Forelimb muscle (tissue), 1 donor: ENCODE measurements at regions not wholly inside any gene's neighbourhood (a gene's known extent, or its start where the extent isn't known, plus 50 kb on each side); places are given as distances from the start of the nearest gene placed in this dataset.
"Not testable (repeated sequence)": the region's sequence is repeated elsewhere in the genome, so short reads cannot be mapped to it uniquely, and the experiment has no call there.

ENCODE experiments used
- DNase-seq: peaks from one replicate; pipeline ENCODE4 v3.0.0-alpha.2; 2013; ENCODE audit warnings: low read depth

DNA sequence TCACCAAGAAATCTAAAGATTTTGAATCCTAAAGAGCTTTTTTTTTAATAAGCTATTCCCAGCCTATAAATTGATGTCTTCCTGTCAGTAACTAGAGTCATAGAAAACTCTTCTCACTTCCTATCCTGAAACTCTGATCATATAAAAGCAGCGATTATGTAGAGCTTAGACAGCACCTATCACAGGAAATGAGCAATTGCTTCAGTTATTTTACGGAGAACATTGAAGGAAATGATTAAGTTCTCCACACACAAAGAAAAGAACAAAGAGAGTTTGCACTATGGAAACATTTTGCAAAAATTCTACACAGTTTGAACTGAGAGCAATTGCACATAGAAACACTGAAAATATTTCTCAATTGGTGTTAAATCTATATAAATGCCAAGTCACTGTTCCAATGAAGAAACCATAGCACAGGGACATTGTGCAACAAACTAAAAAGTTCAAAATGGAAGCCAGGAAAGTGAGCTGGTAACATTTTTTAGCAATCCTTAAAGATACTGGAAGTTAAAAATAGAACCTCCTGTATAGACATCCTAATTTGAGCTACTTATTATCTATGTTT lies 291.5 kb upstream of the ARHGEF26 start:
- DNase-seq = no peak

DNA sequence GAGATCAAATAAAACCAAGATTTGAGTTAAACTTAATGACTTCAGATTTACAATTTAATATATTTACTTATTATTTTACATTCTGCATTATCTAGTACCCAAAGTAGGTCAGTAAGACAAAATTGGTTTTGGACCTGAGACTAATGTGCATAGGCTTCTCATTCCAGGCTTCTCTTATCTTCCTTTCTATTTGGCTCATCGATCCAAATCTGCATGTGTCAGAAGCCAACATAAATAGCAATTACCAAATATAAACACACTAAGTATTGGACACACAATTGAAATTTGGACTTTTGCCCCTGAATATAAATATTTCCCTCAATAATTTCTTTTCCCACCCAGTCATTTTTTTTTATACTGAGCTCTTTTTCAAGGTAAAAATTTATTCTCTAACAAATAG lies 290.6 kb upstream of the ARHGEF26 start:
- DNase-seq = no peak

DNA sequence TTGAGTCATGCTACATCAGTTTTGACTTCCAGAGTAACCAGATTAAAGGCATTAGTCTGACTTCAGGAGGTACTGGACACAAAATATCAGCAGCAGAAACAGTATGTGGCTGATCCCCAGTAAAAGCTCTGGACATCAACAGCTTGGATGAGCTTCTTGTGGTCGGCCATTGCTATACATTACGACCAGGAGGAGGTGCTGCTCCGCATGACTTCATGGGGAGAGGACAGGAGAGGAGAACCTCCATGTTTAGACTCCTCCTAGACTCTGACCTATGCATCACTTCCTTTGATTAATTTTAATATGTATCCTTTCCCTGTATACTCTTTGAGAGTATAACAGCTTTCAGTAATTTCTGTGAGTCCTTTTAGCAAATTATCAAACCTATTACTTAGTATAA lies 285.6 kb upstream of the ARHGEF26 start:
- no peak for DNase-seq

DNA sequence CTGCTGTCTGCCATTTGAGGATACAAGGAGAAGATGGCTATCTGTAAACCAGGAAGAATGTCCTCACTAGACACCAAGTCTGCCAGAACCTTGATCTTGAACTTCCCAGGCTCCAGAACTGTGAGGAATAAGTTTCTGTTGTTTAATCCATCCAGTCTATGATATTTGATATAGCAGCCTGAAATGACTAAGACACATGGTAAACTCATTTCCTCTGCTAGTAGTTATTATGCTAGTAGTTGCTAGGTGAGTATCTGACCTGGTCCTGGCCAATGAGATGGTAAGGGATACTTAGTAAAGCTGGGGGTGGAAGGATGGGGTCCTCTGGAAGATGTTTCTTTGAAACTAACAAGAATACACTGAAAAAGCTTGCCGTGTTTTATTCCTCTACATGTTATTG lies 280.7 kb upstream of the ARHGEF26 start:
- no peak for DNase-seq

DNA sequence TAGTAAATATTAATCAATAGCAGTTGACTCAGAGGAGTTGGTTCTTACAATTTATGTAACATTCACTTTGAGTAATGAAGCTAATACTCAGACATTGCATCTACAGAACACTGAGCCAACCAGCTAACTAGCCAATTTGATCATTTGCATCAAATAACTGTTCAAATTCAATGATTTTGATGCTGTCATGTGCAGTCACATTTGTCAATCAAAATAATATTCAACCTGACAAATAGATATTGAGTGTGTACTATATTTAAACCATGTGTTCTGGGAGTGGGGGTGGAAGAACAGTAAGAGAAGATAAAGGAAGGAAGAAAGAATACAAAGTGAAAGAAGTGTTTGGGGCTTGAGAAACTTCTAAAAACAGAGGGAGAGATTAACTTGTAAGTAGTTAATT lies 277.2 kb upstream of the ARHGEF26 start:
- DNase-seq = no peak

DNA sequence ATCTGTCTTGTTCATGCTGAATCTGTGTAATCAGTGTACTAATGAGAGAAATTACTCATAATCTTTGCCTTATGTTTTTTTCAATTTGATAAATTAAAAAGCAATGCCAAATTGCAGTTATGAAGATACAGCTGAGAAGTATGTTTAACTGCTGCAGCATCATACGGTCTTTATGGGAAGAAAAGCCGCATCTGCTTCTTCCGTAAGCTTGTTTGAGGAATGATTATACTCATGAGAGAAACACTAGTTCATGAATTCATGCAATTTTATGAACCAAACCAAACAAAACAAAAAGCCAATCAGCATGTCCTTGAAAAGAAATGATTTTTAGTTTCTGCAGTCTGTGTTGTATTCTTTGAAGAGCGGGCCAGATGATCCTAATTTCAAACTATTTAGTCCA lies 275.9 kb upstream of the ARHGEF26 start:
- no peak for DNase-seq

DNA sequence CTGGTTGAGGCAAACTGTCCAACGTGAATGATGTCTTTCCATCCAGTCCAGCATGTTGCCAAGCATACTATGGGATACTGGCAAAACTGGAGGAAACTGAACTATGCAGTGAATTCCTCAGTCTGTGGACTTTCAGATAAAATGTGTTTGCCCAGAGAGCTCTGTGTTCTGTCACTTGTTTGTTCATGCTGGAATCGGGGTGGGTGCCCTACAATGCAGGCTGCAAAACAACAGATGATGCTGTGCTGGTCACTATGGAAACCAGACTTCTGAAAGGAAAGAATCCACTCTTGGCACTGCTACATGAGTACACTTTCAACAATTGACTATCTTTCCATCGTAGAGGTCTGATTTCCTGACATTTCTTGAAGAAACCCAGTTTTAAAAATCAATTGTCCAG lies 272.5 kb upstream of the ARHGEF26 start:
- DNase-seq = no peak

DNA sequence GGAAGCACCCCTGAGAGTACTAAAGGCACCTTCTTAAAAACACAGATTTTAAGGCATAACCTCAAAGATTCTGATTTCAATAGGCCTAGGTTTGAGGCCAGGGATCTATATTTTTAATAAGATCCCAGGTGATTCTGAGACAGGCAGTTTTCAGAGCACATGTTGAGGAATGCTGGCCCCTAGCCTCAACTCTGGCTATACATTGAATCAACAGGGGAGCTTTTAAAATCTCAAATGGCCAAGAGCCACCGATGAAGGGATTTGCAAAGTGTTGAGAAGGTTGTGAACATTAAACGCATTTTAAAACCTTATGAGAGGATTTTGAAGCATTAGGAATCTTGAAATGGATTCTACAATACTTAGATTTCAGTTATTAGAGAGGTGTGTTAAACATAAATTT lies 268.8 kb upstream of the ARHGEF26 start:
- no peak for DNase-seq

DNA sequence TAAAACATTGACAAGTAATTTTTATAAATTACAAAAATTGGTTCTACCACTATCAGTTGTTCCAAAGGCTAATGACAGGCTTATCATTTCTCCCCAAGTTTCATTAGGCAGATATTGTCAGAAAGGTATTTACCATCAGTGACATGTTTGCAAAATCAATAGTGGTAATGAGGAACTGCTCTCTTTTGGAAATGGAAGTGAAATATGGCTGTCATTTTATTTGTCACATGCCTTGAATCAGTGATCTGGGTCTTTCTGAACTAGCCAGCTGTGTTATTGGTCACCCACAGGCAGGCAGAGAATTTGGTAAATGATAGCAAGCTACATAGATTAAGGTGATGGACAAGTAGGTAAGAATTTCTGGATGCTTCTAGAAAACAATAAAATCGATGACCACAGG lies 268.0 kb upstream of the ARHGEF26 start:
- DNase-seq = no peak

DNA sequence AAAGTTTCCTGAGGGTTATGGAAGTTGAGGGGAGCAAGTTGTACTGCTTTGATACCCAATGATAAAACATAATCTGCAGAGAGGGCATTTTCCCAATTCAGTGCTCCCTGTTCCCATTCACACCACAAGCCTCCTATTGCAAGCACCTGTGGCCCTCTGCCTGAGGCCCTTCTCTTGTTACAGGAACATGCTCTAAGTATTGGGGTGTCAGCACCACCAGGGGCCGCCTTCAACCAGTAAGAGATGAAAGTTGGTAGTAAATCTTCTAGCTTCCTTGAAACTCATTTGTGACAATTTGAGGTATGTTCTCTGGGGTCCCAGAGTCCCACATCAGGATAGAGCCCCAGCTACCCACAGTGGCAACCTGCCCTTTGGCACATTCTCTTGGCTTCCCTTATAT lies 265.4 kb upstream of the ARHGEF26 start:
- no peak for DNase-seq

DNA sequence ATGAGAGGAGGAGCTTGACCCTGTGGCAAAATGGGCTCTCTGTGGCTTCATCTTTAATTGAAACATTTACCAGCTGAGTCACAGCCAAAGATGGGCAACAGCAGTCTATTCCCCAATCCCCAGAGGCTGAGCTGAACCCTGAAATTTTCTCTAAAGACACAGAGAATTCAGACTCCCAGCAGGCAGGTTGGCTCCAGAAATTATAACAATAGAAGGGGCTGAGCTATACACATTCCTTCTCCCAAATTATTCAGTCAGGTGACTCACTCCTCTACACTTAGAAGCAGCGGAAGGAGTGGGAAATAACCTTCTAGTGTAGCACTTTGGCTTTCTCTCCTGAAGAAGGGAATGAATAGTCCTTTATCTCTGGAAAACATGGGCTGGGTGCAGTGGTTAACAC lies 264.3 kb upstream of the ARHGEF26 start:
- DNase-seq = no peak

DNA sequence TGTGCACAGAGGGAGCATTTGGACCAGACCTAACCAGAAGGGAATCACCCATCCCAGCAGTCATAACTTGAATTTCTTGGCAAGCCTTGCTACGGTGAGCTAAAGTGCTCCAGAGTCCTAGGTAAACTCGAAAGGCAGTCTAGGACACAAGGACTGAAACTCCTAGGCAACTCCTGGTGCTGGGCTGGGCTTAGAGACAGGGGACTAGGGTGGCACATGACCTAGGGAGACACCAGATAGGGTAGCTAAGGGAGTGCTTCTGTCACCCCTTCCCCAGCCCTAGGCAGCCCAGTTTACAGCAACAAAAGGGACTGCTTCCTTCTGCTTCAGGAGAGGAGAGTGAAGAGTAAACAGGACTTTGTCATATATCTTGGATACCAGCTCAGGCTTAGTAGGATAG lies 256.4 kb upstream of the ARHGEF26 start:
- no peak for DNase-seq

DNA sequence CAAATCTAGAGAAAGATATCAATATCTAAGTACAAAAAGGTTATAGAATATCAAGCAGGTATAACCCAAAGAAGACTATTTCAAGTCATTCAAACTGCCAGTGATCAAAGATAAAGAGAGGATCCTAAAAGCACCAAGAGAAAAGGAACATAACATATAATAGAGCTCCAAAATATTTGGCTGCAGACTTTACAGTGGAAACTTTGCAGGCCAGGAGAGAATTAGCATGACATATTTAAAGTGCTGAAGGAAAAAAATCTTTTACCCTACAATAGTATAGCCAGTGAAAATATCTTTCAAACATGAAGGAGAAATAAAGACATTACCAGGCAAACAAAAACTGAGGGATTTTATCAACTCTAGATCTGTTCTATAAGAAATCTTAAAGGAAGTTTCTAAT lies 254.3 kb upstream of the ARHGEF26 start:
- DNase-seq = peak; percentile 26

DNA sequence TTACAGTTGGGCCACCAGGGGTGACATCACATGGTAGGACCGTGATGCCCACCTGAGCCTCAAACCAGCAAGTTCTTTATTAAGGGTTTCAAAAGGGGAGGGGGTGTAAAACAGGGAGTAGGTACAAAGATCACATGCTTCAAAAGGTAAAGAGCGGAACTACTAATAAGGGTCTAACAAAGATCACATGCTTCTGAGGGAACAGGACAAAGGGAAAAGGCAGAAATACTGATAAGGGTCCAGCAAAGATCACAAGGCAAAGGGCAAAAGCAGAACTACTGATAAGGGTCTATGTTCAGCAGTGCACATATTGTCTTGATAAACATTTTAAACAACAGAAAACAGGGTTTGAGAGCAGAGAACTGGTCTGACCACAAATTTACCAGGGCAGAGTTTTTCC lies 246.8 kb upstream of the ARHGEF26 start:
- not testable (repeated sequence) for DNase-seq

DNA sequence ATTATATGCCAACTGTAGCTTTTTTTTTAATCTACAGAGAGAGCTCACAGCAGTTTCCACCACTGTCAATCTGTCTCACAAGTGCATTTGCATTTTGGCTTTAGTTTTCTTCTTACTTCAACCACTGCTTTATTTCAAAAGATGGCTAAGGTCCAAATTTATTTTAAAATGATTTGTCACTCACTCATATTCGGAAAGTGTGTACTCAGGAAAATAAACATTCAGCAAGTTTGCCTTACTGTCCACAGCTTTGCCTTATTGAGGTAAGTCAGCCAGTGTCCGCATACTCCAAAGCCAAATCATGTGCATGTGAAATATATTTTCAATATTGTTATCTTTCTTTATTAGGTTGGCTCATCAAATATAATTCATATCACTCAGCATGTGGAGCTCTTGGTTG lies 240.7 kb upstream of the ARHGEF26 start:
- DNase-seq = no peak

DNA sequence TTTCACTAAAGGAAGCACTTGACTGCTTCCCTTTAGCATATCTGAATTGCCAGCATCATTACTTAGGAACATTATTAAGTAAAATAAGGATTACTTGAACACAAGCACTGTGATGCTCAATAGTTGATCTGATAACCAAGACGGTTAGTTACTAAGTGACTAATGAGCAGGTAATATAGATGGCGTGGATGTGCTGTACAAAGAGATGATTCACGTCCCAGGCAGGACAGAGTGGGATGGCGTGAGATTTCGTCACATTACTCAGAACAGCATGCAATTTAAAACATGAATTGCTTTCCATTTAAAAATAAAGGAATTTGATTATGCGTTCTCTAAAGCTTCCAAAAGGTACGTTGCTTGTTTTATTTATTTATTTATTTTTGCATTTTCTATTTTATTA lies 240.0 kb upstream of the ARHGEF26 start:
- no peak for DNase-seq

DNA sequence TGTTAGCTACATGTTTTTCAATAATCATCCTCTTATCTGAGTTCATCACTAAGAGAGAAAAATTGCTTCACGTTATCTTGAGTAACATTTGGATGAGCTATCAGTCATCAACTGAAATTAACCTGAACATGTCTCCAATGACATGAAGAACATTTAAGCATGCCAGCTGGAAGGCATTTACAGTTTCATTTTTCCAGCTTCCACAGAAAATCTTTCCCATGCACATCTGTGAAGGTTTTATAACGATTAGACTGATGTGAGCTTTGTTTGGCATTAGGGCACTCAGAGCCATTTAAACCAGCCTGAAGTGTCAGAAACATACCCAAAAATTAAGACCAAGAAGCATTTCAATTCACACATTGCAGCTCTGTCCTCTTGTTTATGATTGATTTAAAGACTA lies 235.8 kb upstream of the ARHGEF26 start:
- no peak for DNase-seq

DNA sequence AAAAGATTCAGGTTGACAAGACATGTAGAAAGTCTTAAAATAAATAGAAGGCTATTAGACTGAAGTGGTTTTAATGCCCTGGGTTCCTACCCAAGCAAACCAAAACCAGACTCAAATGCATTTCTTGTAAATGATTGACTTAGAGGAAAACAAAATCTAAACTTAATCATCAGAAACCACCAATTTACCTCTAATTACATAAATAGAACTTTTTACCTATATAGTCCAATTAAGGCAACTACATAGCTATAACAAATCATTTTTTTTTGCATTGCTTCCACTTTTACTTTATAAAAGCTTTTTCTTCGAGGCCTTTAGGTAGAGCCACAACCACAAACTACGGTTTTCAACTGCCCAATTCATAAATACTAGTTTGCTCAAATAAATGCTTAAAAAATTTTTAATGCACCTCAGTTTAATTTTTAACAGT lies 231.3 kb upstream of the ARHGEF26 start:
- DNase-seq = no peak

DNA sequence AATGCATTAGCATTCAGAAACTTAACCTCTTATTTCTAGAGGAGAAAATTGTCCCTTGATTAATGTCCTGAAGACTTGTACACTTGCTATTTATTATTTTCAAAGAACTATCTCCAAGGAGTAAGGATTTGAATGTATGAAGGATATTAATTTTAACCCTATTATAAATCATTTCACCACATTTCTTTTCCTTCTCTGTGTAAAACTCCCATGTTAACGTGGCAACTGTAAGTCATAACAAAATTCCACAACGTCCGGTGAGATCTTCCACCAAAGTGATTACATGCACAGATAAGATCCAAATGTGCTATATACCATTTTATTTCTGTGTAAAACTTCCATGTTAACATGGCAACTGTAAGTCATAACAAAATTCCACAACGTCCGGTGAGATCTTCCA lies 229.1 kb upstream of the ARHGEF26 start:
- DNase-seq = no peak

DNA sequence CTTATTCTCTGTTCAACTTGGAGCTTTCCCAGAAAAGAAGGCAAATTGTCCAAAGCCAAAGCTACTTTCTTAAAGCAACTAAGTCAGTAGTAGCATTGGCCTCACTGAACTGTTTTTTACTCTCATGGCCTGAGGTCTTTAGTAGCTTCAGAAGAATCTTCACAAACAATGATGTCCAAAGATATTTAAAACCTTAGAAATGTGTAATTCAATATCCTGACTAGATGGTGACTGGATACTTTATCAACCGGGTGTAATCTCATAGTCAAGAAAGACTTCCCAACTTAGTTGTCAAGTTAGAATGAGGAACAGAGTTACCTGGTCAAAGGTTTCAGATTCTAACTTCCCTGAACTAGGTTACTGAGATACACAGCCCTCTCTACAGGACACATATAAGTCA lies 226.3 kb upstream of the ARHGEF26 start:
- no peak for DNase-seq

DNA sequence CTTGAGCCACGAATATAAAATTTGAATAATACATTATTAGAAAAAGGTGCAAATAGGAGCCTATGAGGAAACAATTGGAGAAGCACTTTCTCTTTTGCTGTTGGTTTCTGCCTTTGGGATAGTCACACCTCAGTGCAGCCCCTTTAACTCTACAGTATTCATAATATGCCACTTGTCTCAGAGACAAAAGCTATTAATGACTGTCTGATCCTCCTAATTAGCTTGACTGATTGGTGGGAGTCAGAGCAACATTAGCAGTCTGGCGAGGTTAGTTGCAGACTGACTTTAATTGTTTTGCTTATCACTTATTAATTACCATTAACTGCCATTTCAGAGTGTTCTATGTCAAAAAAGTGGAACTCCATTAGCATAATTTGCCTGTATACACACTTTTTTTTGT lies 225.0 kb upstream of the ARHGEF26 start:
- DNase-seq = no peak

DNA sequence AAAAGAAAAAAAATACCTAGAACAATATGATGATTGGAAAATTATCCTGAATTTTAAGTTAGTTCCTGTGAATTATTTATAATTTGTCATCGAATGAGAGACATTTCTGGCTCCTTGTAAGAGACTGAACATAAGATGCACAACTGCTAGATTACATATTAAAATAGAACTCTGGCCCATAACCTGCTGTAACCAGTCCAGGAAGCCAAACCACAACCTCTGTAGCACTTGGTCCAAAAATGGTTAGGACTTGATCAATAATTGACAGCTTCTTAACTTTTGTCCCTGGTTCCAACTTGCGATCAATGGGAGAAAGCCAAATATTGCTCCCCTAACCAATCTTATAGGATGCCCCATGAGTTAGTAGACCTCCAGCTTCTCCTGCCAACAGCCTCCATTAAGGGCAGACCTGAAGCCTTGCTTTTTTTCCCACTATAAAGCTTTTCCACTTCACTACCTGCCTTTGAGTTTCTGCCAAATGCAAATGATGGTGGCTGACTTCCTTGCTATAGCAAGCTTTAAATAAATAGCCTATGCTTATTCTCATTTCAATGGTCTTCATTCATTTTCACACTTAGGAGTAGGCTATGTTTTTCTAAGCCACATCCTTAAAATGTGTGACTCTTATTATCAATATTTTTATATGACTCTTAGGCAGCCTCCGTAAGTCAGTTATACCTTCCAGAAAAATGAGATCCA lies 224.0 kb upstream of the ARHGEF26 start:
- no peak for DNase-seq

DNA sequence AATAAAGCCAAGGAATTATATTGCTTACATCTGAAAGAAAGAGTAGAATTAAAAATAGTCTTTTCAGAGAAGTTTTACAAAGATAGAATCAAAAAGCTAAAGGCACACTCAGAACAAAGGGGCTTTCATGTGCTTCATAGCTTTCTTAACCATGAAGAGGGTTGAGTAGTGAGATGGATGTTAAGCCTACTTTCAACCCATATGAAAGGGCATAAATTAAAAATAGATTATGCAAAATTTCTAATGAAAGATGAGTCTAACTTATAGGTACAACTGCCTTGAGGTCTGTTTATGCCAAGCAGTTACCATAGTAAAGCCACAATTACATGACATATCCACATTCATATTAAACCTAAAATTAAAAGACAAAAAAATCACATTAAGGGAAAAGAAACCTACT lies 223.3 kb upstream of the ARHGEF26 start:
- DNase-seq = no peak

DNA sequence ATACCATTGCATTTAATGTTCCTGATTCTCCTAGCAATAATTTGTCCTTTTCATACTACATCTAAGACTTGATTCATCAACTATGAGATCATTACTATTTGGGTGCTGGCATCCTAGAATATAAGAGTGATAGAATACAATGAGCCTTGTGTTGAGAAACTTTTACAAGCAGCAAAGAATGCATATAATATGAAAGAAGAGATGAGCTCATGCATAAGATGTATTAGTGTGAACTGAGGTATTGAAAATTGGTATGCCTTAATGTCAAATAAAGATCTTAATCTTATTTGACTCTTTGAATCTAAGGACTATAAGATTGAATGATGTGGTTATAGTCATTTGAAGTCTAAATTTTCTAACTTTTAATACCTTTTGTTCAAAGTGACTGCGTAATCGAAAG lies 220.0 kb upstream of the ARHGEF26 start:
- DNase-seq = no peak
